IMR-90 (cell line): ENCODE measurements at regions not wholly inside any gene's neighbourhood (a gene's known extent, or its start where the extent isn't known, plus 50 kb on each side); places are given as distances from the start of the nearest gene placed in this dataset.

Source experiments
- CEBPB ChIP-seq: IDR thresholded peaks from 2 replicates; pipeline ENCODE4 v1.6.1; 2012; ENCODE audit warnings: low read depth, low read length, improper control_type of control experiment
- ELK1 ChIP-seq: fragments of 150-350 bp; IDR thresholded peaks from 2 replicates; pipeline ENCODE4 v1.6.1; 2016; ENCODE audit warnings: low read depth, mild to moderate bottlenecking, low read length, moderate library complexity, borderline replicate concordance
- FOS ChIP-seq: fragments of 150-350 bp; IDR thresholded peaks from 2 replicates; pipeline ENCODE4 v1.6.1; 2016; ENCODE audit warnings: low read depth, low read length
- MAFK ChIP-seq: IDR thresholded peaks from 2 replicates; pipeline ENCODE4 v1.6.1; 2012; ENCODE audit warnings: low read depth, low read length, improper control_type of control experiment
- MAZ ChIP-seq: IDR thresholded peaks from 2 replicates; pipeline ENCODE4 v1.6.1; 2012; ENCODE audit warnings: low read depth, mild to moderate bottlenecking, low read length, improper control_type of control experiment, moderate library complexity, borderline replicate concordance
- MXI1 ChIP-seq: IDR thresholded peaks from 2 replicates; pipeline ENCODE4 v1.6.1; 2012; ENCODE audit warnings: low read depth, mild to moderate bottlenecking, low read length, moderate library complexity, borderline replicate concordance
- NFE2L2 ChIP-seq: fragments of 150-350 bp; IDR thresholded peaks from 2 replicates; pipeline ENCODE4 v1.6.1; 2016; ENCODE audit warnings: low read depth, mild to moderate bottlenecking, low read length
- POLR2A ChIP-seq: IDR thresholded peaks from 2 replicates; pipeline ENCODE4 v1.6.1; 2012; ENCODE audit warnings: mild to moderate bottlenecking, low read depth, low read length
- RAD21 ChIP-seq: IDR thresholded peaks from 2 replicates; pipeline ENCODE4 v1.6.1; 2012; ENCODE audit warnings: low read length, improper control_type of control experiment
- RCOR1 ChIP-seq: IDR thresholded peaks from 2 replicates; pipeline ENCODE4 v1.6.1; 2012; ENCODE audit warnings: mild to moderate bottlenecking, low read length, improper control_type of control experiment; ENCODE audit not compliant: insufficient replicate concordance
- SMC3 ChIP-seq: fragments of 150-350 bp; IDR thresholded peaks from 2 replicates; pipeline ENCODE4 v1.6.1; 2016; ENCODE audit warnings: low read depth, mild to moderate bottlenecking, antibody characterized with exemption, low read length, moderate library complexity
- USF2 ChIP-seq: fragments of 150-350 bp; IDR thresholded peaks from 2 replicates; pipeline ENCODE4 v1.6.1; 2017; ENCODE audit warnings: mild to moderate bottlenecking, antibody characterized with exemption, low read length, low read depth
- TF ChIP-seq, protein P1 (sequence below): conservative IDR thresholded peaks from 2 replicates; pipeline ENCODE4 v1.5.1; 2012; ENCODE audit warnings: mild to moderate bottlenecking, low read depth, low read length, improper control_type of control experiment

- TF ChIP-seq, protein P1, sequence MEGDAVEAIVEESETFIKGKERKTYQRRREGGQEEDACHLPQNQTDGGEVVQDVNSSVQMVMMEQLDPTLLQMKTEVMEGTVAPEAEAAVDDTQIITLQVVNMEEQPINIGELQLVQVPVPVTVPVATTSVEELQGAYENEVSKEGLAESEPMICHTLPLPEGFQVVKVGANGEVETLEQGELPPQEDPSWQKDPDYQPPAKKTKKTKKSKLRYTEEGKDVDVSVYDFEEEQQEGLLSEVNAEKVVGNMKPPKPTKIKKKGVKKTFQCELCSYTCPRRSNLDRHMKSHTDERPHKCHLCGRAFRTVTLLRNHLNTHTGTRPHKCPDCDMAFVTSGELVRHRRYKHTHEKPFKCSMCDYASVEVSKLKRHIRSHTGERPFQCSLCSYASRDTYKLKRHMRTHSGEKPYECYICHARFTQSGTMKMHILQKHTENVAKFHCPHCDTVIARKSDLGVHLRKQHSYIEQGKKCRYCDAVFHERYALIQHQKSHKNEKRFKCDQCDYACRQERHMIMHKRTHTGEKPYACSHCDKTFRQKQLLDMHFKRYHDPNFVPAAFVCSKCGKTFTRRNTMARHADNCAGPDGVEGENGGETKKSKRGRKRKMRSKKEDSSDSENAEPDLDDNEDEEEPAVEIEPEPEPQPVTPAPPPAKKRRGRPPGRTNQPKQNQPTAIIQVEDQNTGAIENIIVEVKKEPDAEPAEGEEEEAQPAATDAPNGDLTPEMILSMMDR, result no peak
- TF ChIP-seq CEBPB (no peak), POLR2A (0 out of 2 replicates have a peak, but pooled peaks have one; percentile 4), SMC3 (no peak), RAD21 (no peak), ELK1 (no peak), RCOR1 (no peak), MAFK (peak; percentile 60), FOS (peak; percentile 76), NFE2L2 (no peak), MXI1 (no peak), MAZ (peak; percentile 28; the same call in 1 of the 2 replicates), USF2 (no peak)
Measured at GRCh38 chr3:110815008-110815583, 256.5 kb upstream of the NECTIN3 start.
